ENCODE measurements at regions not wholly inside any gene's neighbourhood (a gene's known extent, or its start where the extent isn't known, plus 50 kb on each side); places are given as distances from the start of the nearest gene placed in this dataset.

GRCh38 chr2:20150110-20150706, 74.7 kb downstream of the SDC1 start:
- no peak for DNase-seq (ENCODE audit: low read depth)
- no peak overlapping the region for H3K4me3 ChIP-seq (ENCODE audit: low read depth, low read length)
- TF ChIP-seq, protein P1, sequence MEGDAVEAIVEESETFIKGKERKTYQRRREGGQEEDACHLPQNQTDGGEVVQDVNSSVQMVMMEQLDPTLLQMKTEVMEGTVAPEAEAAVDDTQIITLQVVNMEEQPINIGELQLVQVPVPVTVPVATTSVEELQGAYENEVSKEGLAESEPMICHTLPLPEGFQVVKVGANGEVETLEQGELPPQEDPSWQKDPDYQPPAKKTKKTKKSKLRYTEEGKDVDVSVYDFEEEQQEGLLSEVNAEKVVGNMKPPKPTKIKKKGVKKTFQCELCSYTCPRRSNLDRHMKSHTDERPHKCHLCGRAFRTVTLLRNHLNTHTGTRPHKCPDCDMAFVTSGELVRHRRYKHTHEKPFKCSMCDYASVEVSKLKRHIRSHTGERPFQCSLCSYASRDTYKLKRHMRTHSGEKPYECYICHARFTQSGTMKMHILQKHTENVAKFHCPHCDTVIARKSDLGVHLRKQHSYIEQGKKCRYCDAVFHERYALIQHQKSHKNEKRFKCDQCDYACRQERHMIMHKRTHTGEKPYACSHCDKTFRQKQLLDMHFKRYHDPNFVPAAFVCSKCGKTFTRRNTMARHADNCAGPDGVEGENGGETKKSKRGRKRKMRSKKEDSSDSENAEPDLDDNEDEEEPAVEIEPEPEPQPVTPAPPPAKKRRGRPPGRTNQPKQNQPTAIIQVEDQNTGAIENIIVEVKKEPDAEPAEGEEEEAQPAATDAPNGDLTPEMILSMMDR (IDR thresholded peaks at IDR 0.05; ENCODE audit: insufficient read depth, low read depth, low read length): no peak

GRCh38 chr2:20149703-20150030, 75.3 kb downstream of the SDC1 start:
- H3K4me3 ChIP-seq (ENCODE audit: low read depth, low read length): no peak overlapping the region
- no peak for DNase-seq (ENCODE audit: low read depth)
- TF ChIP-seq, protein P1 (IDR thresholded peaks at IDR 0.05; ENCODE audit: insufficient read depth, low read depth, low read length): no peak

DNA sequence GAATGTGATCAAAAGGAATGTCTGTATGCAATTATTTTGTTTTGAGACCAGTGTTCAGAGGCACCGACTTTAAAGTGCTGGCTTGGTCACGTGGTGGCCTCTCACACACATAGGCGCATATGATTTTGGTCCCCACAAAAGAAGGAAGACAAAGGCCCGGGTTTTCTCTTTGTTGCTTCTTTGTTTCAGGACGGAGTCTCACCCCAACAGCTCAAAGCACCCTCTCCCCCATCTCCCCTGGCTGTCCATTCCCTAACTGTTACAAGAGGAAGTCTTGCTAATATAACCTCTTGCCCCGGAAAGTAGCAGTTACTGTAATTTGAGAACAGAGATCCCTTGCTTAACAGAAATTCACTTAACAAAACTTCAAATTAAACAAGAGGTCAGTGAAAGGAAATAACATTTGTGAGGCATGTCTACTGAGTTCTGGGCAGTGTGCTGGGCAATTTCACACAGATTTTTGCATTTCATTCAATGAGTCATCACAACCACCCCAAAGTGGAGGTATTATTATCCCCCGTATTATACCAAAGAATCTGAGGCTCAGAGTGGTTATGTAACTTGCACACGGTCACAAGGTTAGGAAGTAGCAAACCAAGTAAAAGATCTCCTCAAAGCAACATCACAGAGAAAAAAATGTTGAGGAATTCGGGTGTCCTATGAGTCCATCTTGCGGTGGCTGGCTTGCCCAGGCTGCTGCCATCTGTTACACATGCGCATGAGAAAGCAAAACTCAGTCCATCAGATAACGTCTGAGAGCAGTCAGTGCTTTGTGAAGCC, 75.8 kb downstream of the SDC1 start:
- DNase-seq (ENCODE audit: low read depth): peak; percentile 88
- H3K4me3 ChIP-seq (ENCODE audit: low read depth, low read length): no peak overlapping the region
- TF ChIP-seq, protein P1 (IDR thresholded peaks at IDR 0.05; ENCODE audit: insufficient read depth, low read depth, low read length): no peak

DNA sequence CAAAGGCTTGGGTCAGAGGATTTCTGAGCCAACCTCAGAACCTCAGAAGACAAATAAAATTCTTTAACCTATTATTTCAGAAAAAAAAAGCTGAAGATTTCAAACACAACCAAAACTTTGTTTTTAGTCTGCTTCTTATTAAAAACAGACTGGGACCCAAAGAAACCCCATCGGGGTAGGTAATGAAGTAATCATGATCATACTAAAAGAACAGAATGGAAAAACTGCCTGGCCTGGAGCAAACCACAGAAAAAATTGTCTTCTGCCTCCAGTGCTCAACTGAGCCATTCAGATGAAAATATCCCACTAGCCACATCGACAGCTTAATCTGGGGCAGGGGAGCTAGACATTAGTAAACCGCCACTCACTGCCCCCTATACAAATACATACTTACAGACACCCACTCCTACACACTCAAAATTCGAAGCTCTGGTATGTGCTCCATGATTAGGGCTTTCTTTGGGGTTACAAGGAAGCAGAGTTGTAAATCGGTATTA, 76.5 kb downstream of the SDC1 start:
- TF ChIP-seq, protein P1 (IDR thresholded peaks at IDR 0.05; ENCODE audit: insufficient read depth, low read depth, low read length): no peak
- DNase-seq (ENCODE audit: low read depth): no peak
- H3K4me3 ChIP-seq (ENCODE audit: low read depth, low read length): no peak overlapping the region

GRCh38 chr2:20147351-20147750, 77.6 kb downstream of the SDC1 start:
- TF ChIP-seq, protein P1 (IDR thresholded peaks at IDR 0.05; ENCODE audit: insufficient read depth, low read depth, low read length): no peak
- DNase-seq (ENCODE audit: low read depth): no peak
- no peak overlapping the region for H3K4me3 ChIP-seq (ENCODE audit: low read depth, low read length)

DNA sequence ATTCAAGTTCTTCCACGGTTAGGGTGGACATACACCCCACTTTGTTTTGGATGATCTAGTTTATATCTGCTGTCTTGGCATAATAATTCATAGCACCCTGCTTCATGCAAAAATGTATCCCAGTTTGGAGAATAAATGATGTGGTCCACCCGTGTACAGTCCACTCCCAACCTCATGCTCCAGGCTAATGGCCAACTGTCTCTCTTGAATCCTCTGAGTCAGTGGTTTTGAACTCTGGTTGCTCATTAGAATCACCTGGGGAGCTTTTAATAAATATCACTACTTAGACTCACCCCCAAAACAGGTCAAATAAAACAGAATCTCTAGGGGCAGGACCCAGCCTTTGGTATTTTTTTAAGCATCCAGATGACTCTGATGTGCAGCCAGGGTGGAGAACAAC, 78.5 kb downstream of the SDC1 start:
- DNase-seq (ENCODE audit: low read depth): no peak
- TF ChIP-seq, protein P1 (IDR thresholded peaks at IDR 0.05; ENCODE audit: insufficient read depth, low read depth, low read length): no peak
- H3K4me3 ChIP-seq (ENCODE audit: low read depth, low read length): no peak overlapping the region
